ENCODE measurements at regions not wholly inside any gene's neighbourhood (a gene's known extent, or its start where the extent isn't known, plus 50 kb on each side); places are given as distances from the start of the nearest gene placed in this dataset.

- Histone ChIP-seq H3K4me3 (ENCODE audit: insufficient read depth, low read length, poor library complexity, severe bottlenecking) (no peak overlapping the region), H3K9ac (ENCODE audit: low read length) (no peak overlapping the region), H3K27me3 (ENCODE audit: low read length) (no peaks in the 10 kb centered on the region), H4K20me1 (ENCODE audit: low read depth, low read length) (no peaks in the 10 kb centered on the region), H3K4me2 (ENCODE audit: low read depth, low read length, poor library complexity, severe bottlenecking) (no peak overlapping the region), H3K9me2 (replicated peaks; ENCODE audit: insufficient read depth, low read length) (no peaks in the 10 kb centered on the region; the same call in 1 of the 2 replicates), H3K79me2 (ENCODE audit: insufficient read depth, low read length) (no peaks in the 10 kb centered on the region), H3F3A (ENCODE audit: insufficient read depth) (no peaks in the 10 kb centered on the region), H3K27ac (ENCODE audit: low read depth, low read length) (no peak overlapping the region), H3K36me3 (ENCODE audit: low read length) (no peaks in the 10 kb centered on the region), H2AFZ (ENCODE audit: low read depth, low read length, severe bottlenecking) (no peak overlapping the region), H3K9me3 (ENCODE audit: insufficient read depth, low read length) (no peaks in the 10 kb centered on the region)
- TF ChIP-seq, protein P1, sequence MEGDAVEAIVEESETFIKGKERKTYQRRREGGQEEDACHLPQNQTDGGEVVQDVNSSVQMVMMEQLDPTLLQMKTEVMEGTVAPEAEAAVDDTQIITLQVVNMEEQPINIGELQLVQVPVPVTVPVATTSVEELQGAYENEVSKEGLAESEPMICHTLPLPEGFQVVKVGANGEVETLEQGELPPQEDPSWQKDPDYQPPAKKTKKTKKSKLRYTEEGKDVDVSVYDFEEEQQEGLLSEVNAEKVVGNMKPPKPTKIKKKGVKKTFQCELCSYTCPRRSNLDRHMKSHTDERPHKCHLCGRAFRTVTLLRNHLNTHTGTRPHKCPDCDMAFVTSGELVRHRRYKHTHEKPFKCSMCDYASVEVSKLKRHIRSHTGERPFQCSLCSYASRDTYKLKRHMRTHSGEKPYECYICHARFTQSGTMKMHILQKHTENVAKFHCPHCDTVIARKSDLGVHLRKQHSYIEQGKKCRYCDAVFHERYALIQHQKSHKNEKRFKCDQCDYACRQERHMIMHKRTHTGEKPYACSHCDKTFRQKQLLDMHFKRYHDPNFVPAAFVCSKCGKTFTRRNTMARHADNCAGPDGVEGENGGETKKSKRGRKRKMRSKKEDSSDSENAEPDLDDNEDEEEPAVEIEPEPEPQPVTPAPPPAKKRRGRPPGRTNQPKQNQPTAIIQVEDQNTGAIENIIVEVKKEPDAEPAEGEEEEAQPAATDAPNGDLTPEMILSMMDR (IDR thresholded peaks at IDR 0.05; ENCODE audit: insufficient read depth, low read length, poor library complexity, severe bottlenecking) = no peak
- no peak for TF ChIP-seq EZH2phosphoT487 (conservative IDR thresholded peaks at IDR 0.05; ENCODE audit: low read length)
Measured at GRCh38 chr10:8248868-8249267, 194.4 kb downstream of the GATA3 start.

- no peak overlapping the region for H3K27ac ChIP-seq (ENCODE audit: low read depth, low read length)
- no peaks in the 10 kb centered on the region for H3K9me3 ChIP-seq (ENCODE audit: insufficient read depth, low read length)
- no peak overlapping the region for H3K4me2 ChIP-seq (ENCODE audit: low read depth, low read length, poor library complexity, severe bottlenecking)
- H3K27me3 ChIP-seq (ENCODE audit: low read length) = no peaks in the 10 kb centered on the region
- H2AFZ ChIP-seq (ENCODE audit: low read depth, low read length, severe bottlenecking) = no peak overlapping the region
- TF ChIP-seq, protein P1 (IDR thresholded peaks at IDR 0.05; ENCODE audit: insufficient read depth, low read length, poor library complexity, severe bottlenecking) = no peak
- no peak for TF ChIP-seq EZH2phosphoT487 (conservative IDR thresholded peaks at IDR 0.05; ENCODE audit: low read length)
- H3K9me2 ChIP-seq (replicated peaks; ENCODE audit: insufficient read depth, low read length) = no peaks in the 10 kb centered on the region
- no peak overlapping the region for H3K4me3 ChIP-seq (ENCODE audit: insufficient read depth, low read length, poor library complexity, severe bottlenecking)
- no peaks in the 10 kb centered on the region for H3K79me2 ChIP-seq (ENCODE audit: insufficient read depth, low read length)
- H3K36me3 ChIP-seq (ENCODE audit: low read length) = no peaks in the 10 kb centered on the region
- no peak overlapping the region for H3K9ac ChIP-seq (ENCODE audit: low read length)
- no peaks in the 10 kb centered on the region for H4K20me1 ChIP-seq (ENCODE audit: low read depth, low read length)
- H3F3A ChIP-seq (ENCODE audit: insufficient read depth) = no peaks in the 10 kb centered on the region
Measured at GRCh38 chr10:8254350-8254749, 199.9 kb downstream of the GATA3 start.

DNA sequence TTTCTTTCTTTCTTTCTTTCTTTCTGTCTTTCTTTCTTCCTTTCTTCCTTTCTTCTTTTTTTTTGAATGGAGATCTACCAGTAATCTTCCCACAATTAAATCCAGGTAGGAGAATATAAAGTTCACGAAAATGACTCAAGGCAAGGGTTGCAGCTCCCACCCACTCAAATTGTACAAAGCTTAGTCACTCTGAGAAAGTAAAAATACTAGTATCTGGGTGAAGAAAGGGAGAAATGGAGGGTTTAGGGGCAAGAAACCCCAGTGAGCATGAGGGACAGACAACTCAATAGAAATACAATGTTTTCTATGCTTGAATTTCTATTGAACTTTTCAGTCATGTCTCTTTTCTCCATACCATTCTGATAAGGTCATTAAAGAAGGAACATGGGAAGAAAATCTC is 200.8 kb downstream of the GATA3 start:
- H3F3A ChIP-seq (ENCODE audit: insufficient read depth) = no peaks in the 10 kb centered on the region
- H2AFZ ChIP-seq (ENCODE audit: low read depth, low read length, severe bottlenecking) = no peak overlapping the region
- no peaks in the 10 kb centered on the region for H3K79me2 ChIP-seq (ENCODE audit: insufficient read depth, low read length)
- H3K9ac ChIP-seq (ENCODE audit: low read length) = no peak overlapping the region
- no peaks in the 10 kb centered on the region for H3K27me3 ChIP-seq (ENCODE audit: low read length)
- no peaks in the 10 kb centered on the region for H4K20me1 ChIP-seq (ENCODE audit: low read depth, low read length)
- H3K4me2 ChIP-seq (ENCODE audit: low read depth, low read length, poor library complexity, severe bottlenecking) = no peak overlapping the region
- H3K9me3 ChIP-seq (ENCODE audit: insufficient read depth, low read length) = no peaks in the 10 kb centered on the region
- TF ChIP-seq, protein P1 (IDR thresholded peaks at IDR 0.05; ENCODE audit: insufficient read depth, low read length, poor library complexity, severe bottlenecking) = no peak
- TF ChIP-seq EZH2phosphoT487 (conservative IDR thresholded peaks at IDR 0.05; ENCODE audit: low read length) = no peak
- H3K4me3 ChIP-seq (ENCODE audit: insufficient read depth, low read length, poor library complexity, severe bottlenecking) = no peak overlapping the region
- no peak overlapping the region for H3K27ac ChIP-seq (ENCODE audit: low read depth, low read length)
- H3K9me2 ChIP-seq (replicated peaks; ENCODE audit: insufficient read depth, low read length) = no peaks in the 10 kb centered on the region
- H3K36me3 ChIP-seq (ENCODE audit: low read length) = no peaks in the 10 kb centered on the region
